SK-N-SH treated with all-trans-retinoic acid at 6 μM for 48 hours (cell line): ENCODE measurements at regions not wholly inside any gene's neighbourhood (a gene's known extent, or its start where the extent isn't known, plus 50 kb on each side); places are given as distances from the start of the nearest gene placed in this dataset.

ENCODE experiments used
- ATAC-seq: fragments of 200-7000 bp; cut with Tn5 transposase; 3 replicates; pipeline ENCODE4 v1.9.1; 2020; ENCODE audit warnings: mild to moderate bottlenecking, moderate library complexity
- BACH2 ChIP-seq: fragments of 250-450 bp; sonication (Bioruptor Pico); IDR thresholded peaks from 2 replicates; pipeline ENCODE4 v1.9.0; 2021; ENCODE audit warnings: mild to moderate bottlenecking, borderline replicate concordance
- CSDC2 ChIP-seq: fragments of 250-450 bp; sonication (Bioruptor Pico); IDR thresholded peaks from 2 replicates; pipeline ENCODE4 v1.5.0; 2020; ENCODE audit warnings: mild to moderate bottlenecking, moderate library complexity
- ESRRG ChIP-seq: fragments of 250-450 bp; sonication (Bioruptor Pico); IDR thresholded peaks from 2 replicates; pipeline ENCODE4 v1.6.1; 2021; ENCODE audit warnings: mild to moderate bottlenecking
- GLIS3 ChIP-seq: fragments of 250-450 bp; sonication (Bioruptor Pico); IDR thresholded peaks from 2 replicates; pipeline ENCODE4 v1.5.0; 2020; ENCODE audit warnings: mild to moderate bottlenecking, moderate library complexity
- ISL1 ChIP-seq: fragments of 250-450 bp; sonication (Bioruptor Pico); IDR thresholded peaks from 2 replicates; pipeline ENCODE4 v2.1.2; 2022; ENCODE audit warnings: mild to moderate bottlenecking, moderate library complexity
- OSR1 ChIP-seq: fragments of 250-450 bp; sonication (Bioruptor Pico); IDR thresholded peaks from 2 replicates; pipeline ENCODE4 v1.8.0; 2022; ENCODE audit warnings: moderate library complexity, mild to moderate bottlenecking, inconsistent platforms
- PPARA ChIP-seq: fragments of 250-450 bp; sonication (Bioruptor Pico); IDR thresholded peaks from 2 replicates; pipeline ENCODE4 v1.5.0; 2020; ENCODE audit warnings: mild to moderate bottlenecking, borderline replicate concordance
- RARB ChIP-seq: fragments of 250-450 bp; sonication (Bioruptor Pico); IDR thresholded peaks from 2 replicates; pipeline ENCODE4 v1.8.0; 2021; ENCODE audit warnings: mild to moderate bottlenecking, moderate library complexity
- TCF4 ChIP-seq: fragments of 250-450 bp; sonication (Bioruptor Pico); IDR thresholded peaks from 2 replicates; pipeline ENCODE4 v1.8.0; 2021; ENCODE audit warnings: mild to moderate bottlenecking, moderate library complexity, borderline replicate concordance
- TOX ChIP-seq: fragments of 250-450 bp; sonication (Bioruptor Pico); IDR thresholded peaks from 2 replicates; pipeline ENCODE4 v1.8.0; 2021; ENCODE audit warnings: mild to moderate bottlenecking, moderate library complexity, borderline replicate concordance
- ZC3H10 ChIP-seq: fragments of 250-450 bp; sonication (Bioruptor Pico); IDR thresholded peaks from 2 replicates; pipeline ENCODE4 v1.5.1; 2021; ENCODE audit warnings: mild to moderate bottlenecking, moderate library complexity
- ZFP30 ChIP-seq: fragments of 450-650 bp; formaldehyde crosslinking; IDR thresholded peaks from 2 replicates; pipeline ENCODE4 v1.5.0; 2022; ENCODE audit warnings: mild to moderate bottlenecking, moderate library complexity
- ZNF565 ChIP-seq: fragments of 450-650 bp; formaldehyde crosslinking; conservative IDR thresholded peaks from 2 replicates; pipeline ENCODE4 v1.5.0; 2020; ENCODE audit warnings: low read depth, mild to moderate bottlenecking, moderate library complexity
- ZNF8 ChIP-seq: fragments of 450-650 bp; formaldehyde crosslinking; IDR thresholded peaks from 2 replicates; pipeline ENCODE4 v1.5.0; 2020; ENCODE audit warnings: mild to moderate bottlenecking, moderate library complexity
- TF ChIP-seq, protein P1 (sequence below): fragments of 250-450 bp; sonication (Bioruptor Pico); IDR thresholded peaks from 2 replicates; pipeline ENCODE4 v1.8.0; 2020; ENCODE audit warnings: mild to moderate bottlenecking, moderate library complexity, borderline replicate concordance
- TF ChIP-seq, protein P2 (sequence below): fragments of 250-450 bp; sonication (Bioruptor Pico); IDR thresholded peaks from 2 replicates; pipeline ENCODE4 v1.5.0; 2020; ENCODE audit warnings: mild to moderate bottlenecking, moderate library complexity
- TF ChIP-seq, protein P3 (sequence below): fragments of 250-450 bp; sonication (Bioruptor Pico); IDR thresholded peaks from 2 replicates; pipeline ENCODE4 v1.8.0; 2021; ENCODE audit warnings: low read depth, mild to moderate bottlenecking, moderate library complexity, borderline replicate concordance
- TF ChIP-seq, protein P4 (sequence below): fragments of 250-450 bp; sonication (Bioruptor Pico); IDR thresholded peaks from 2 replicates; pipeline ENCODE4 v1.5.1; 2021; ENCODE audit warnings: mild to moderate bottlenecking, moderate library complexity
- TF ChIP-seq, protein P5 (sequence below): fragments of 250-450 bp; sonication (Bioruptor Pico); IDR thresholded peaks from 2 replicates; pipeline ENCODE4 v1.5.1; 2020; ENCODE audit warnings: low read depth, mild to moderate bottlenecking, moderate library complexity

DNA sequence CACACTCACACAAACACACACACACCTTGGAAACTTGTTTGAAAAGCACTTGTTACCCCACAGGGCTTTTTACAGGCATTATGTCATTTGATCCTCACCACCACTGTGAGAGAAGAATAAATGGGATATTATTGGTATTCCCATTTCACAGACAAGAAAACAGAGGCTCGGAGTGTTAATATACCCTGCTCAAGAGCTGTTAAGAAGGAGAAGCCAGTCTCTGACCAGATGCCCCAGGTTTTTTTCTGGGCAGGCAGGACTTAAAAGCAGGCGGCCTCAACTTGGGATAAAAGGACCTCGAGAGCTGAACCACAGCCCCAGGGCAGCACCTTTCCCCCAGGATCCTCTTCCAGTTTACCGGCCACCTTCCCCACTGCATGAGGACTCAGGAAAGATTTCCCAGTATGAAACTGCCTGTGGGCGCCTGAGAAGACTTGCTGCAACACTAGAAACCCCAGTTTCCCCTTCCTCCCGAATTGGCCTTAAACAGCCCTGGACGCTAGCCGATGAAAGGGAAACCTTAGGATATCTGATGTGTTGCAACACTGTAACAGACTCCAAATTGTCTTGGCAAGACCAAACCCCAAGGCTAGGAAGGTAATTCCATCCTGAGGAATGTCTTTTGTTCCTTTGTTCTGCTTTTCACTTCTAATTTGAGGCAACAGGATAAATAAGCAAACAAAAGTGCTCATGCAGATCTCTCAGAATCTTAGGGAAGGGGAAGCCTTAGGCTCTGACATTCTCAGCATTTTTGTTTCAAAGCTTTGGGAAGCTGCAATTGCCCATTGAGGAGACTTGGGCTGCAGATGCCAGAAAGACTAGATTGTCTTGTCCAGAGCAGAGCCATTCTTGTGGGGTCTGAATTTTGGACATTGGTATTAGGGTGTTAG, 173.5 kb downstream of the TRIM29 start:
- ATAC-seq: no peak
- TF ChIP-seq TOX (no peak), OSR1 (CRISPR knock-in tag) (no peak), CSDC2 (CRISPR knock-in tag) (no peak), BACH2 (CRISPR knock-in tag) (no peak), ZC3H10 (no peak), RARB (CRISPR knock-in tag) (no peak), GLIS3 (CRISPR knock-in tag) (no peak), PPARA (CRISPR knock-in tag) (no peak), ZFP30 (no peak)
- TF ChIP-seq, protein P1, sequence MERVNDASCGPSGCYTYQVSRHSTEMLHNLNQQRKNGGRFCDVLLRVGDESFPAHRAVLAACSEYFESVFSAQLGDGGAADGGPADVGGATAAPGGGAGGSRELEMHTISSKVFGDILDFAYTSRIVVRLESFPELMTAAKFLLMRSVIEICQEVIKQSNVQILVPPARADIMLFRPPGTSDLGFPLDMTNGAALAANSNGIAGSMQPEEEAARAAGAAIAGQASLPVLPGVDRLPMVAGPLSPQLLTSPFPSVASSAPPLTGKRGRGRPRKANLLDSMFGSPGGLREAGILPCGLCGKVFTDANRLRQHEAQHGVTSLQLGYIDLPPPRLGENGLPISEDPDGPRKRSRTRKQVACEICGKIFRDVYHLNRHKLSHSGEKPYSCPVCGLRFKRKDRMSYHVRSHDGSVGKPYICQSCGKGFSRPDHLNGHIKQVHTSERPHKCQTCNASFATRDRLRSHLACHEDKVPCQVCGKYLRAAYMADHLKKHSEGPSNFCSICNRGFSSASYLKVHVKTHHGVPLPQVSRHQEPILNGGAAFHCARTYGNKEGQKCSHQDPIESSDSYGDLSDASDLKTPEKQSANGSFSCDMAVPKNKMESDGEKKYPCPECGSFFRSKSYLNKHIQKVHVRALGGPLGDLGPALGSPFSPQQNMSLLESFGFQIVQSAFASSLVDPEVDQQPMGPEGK (CRISPR knock-in tag): no peak
- TF ChIP-seq, protein P2, sequence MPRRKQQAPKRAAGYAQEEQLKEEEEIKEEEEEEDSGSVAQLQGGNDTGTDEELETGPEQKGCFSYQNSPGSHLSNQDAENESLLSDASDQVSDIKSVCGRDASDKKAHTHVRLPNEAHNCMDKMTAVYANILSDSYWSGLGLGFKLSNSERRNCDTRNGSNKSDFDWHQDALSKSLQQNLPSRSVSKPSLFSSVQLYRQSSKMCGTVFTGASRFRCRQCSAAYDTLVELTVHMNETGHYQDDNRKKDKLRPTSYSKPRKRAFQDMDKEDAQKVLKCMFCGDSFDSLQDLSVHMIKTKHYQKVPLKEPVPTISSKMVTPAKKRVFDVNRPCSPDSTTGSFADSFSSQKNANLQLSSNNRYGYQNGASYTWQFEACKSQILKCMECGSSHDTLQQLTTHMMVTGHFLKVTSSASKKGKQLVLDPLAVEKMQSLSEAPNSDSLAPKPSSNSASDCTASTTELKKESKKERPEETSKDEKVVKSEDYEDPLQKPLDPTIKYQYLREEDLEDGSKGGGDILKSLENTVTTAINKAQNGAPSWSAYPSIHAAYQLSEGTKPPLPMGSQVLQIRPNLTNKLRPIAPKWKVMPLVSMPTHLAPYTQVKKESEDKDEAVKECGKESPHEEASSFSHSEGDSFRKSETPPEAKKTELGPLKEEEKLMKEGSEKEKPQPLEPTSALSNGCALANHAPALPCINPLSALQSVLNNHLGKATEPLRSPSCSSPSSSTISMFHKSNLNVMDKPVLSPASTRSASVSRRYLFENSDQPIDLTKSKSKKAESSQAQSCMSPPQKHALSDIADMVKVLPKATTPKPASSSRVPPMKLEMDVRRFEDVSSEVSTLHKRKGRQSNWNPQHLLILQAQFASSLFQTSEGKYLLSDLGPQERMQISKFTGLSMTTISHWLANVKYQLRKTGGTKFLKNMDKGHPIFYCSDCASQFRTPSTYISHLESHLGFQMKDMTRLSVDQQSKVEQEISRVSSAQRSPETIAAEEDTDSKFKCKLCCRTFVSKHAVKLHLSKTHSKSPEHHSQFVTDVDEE (CRISPR knock-in tag): no peak
- TF ChIP-seq, protein P3, sequence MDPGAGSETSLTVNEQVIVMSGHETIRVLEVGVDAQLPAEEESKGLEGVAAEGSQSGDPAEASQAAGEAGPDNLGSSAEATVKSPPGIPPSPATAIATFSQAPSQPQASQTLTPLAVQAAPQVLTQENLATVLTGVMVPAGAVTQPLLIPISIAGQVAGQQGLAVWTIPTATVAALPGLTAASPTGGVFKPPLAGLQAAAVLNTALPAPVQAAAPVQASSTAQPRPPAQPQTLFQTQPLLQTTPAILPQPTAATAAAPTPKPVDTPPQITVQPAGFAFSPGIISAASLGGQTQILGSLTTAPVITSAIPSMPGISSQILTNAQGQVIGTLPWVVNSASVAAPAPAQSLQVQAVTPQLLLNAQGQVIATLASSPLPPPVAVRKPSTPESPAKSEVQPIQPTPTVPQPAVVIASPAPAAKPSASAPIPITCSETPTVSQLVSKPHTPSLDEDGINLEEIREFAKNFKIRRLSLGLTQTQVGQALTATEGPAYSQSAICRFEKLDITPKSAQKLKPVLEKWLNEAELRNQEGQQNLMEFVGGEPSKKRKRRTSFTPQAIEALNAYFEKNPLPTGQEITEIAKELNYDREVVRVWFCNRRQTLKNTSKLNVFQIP (CRISPR knock-in tag): no peak
- TF ChIP-seq, protein P4, sequence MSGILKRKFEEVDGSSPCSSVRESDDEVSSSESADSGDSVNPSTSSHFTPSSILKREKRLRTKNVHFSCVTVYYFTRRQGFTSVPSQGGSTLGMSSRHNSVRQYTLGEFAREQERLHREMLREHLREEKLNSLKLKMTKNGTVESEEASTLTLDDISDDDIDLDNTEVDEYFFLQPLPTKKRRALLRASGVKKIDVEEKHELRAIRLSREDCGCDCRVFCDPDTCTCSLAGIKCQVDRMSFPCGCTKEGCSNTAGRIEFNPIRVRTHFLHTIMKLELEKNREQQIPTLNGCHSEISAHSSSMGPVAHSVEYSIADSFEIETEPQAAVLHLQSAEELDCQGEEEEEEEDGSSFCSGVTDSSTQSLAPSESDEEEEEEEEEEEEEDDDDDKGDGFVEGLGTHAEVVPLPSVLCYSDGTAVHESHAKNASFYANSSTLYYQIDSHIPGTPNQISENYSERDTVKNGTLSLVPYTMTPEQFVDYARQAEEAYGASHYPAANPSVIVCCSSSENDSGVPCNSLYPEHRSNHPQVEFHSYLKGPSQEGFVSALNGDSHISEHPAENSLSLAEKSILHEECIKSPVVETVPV (CRISPR knock-in tag): no peak

DNA sequence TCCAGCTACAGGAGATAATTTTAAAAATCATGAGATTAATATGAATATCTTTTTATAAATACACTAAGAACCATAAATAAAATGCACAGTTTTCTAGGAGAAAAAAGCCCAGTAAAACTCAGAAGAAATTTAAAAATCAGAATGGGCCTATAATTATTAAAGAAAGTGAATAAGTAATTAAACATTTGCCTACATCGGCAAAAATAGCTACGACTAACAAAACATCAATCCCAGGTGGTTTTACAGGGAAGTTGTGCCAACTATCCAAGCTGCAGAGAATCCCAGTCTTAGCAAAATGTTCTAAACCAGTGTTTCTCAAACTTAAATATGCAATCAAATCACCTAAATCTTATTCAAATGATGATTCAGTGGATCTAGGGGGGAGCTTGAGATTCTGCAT, 180.0 kb downstream of the TRIM29 start:
- TF ChIP-seq BACH2 (CRISPR knock-in tag): no peak
- no peak for TF ChIP-seq ISL1 (CRISPR knock-in tag)
- no peak for TF ChIP-seq RARB (CRISPR knock-in tag)
- no peak for TF ChIP-seq ESRRG (CRISPR knock-in tag)
- TF ChIP-seq, protein P4 (CRISPR knock-in tag): no peak
- no peak for TF ChIP-seq ZNF565
- TF ChIP-seq ZC3H10: no peak
- no peak for TF ChIP-seq ZNF8 (CRISPR knock-in tag)
- TF ChIP-seq, protein P1 (CRISPR knock-in tag): no peak
- TF ChIP-seq TCF4 (CRISPR knock-in tag): no peak
- TF ChIP-seq CSDC2 (CRISPR knock-in tag): no peak
- TF ChIP-seq, protein P5, sequence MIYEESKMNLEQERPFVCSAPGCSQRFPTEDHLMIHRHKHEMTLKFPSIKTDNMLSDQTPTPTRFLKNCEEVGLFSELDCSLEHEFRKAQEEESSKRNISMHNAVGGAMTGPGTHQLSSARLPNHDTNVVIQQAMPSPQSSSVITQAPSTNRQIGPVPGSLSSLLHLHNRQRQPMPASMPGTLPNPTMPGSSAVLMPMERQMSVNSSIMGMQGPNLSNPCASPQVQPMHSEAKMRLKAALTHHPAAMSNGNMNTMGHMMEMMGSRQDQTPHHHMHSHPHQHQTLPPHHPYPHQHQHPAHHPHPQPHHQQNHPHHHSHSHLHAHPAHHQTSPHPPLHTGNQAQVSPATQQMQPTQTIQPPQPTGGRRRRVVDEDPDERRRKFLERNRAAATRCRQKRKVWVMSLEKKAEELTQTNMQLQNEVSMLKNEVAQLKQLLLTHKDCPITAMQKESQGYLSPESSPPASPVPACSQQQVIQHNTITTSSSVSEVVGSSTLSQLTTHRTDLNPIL (CRISPR knock-in tag): no peak
- TF ChIP-seq, all 23 proteins: peak for 0

More for the DNA sequence above, 180.0 kb downstream of the TRIM29 start:
- ATAC-seq: no peak
